Esophagus muscularis mucosa (tissue), 4 donors: ENCODE measurements at regions not wholly inside any gene's neighbourhood (a gene's known extent, or its start where the extent isn't known, plus 50 kb on each side); places are given as distances from the start of the nearest gene placed in this dataset.

Experiments
- DNase-seq: peaks from one replicate; pipeline ENCODE4 v3.0.0-alpha.2; 2017; ENCODE audit errors: extremely low spot score
- H3K27ac ChIP-seq, 4 donors: fragments of 200-600 bp; sonication (generic); replicated peaks in 1 of 4; 1 replicate in 3 of 4; 2 replicates in 1 of 4; pipeline ENCODE4 v1.5.1; 2016 to 2019; ENCODE audit warnings: mild to moderate bottlenecking in 1 of 4
- H3K27me3 ChIP-seq, 4 donors: fragments of 200-600 bp; sonication (generic); one replicate each; pipeline versions ENCODE4 v1.5.1 to v1.6.0; 2016 to 2019
- H3K36me3 ChIP-seq, 4 donors: fragments of 200-600 bp; sonication (generic); one replicate each; pipeline ENCODE4 v1.5.1; 2016 to 2019
- H3K4me1 ChIP-seq, 4 donors: fragments of 200-600 bp; sonication (generic); one replicate each; pipeline ENCODE4 v1.5.1; 2016 to 2019
- H3K4me3 ChIP-seq, 4 donors: fragments of 200-600 bp; sonication (generic); 1 replicate in 2 of 4; 2 replicates in 2 of 4; pipeline ENCODE4 v1.5.1; 2016 to 2019; ENCODE audit warnings: mild to moderate bottlenecking in 4 of 4, moderate library complexity in 1 of 4
- H3K9me3 ChIP-seq, 4 donors: fragments of 200-600 bp; sonication (generic); 1 replicate in 3 of 4; 2 replicates in 1 of 4; pipeline ENCODE4 v1.5.1; 2016 to 2019
- CTCF ChIP-seq, 3 experiments: fragments of 200-600 bp in 2 of 3; fragments of 450-650 bp in 1 of 3; sonication (generic) in 2 of 3; IDR thresholded peaks; one replicate each; pipeline ENCODE4 v1.5.1; 2017 to 2019; ENCODE audit warnings: antibody characterized with exemption in 3 of 3, mild to moderate bottlenecking in 2 of 3, moderate library complexity in 1 of 3
- EP300 ChIP-seq: sonication (generic); formaldehyde crosslinking; IDR thresholded peaks from one replicate; pipeline ENCODE4 v1.6.1; 2017; ENCODE audit warnings: antibody characterized with exemption
- POLR2A ChIP-seq: fragments of 450-650 bp; IDR thresholded peaks from one replicate; pipeline ENCODE4 v1.6.1; 2017; ENCODE audit warnings: antibody characterized with exemption, moderate library complexity, mild to moderate bottlenecking, low read depth
- POLR2AphosphoS5 ChIP-seq, 2 donors: sonication (generic); formaldehyde crosslinking; IDR thresholded peaks; one replicate each; pipeline ENCODE4 v1.6.1; 2017; ENCODE audit warnings: antibody characterized with exemption in 2 of 2
- WGBS: methylation state at CpG from one replicate; pipeline ENCODE4 v1.1.5; 2018; 5-methylcytosine and 5-hydroxymethylcytosine counted together
- intact Hi-C: fragments of 100-400 bp; cut with DNase I; formaldehyde crosslinking; loops from one replicate; pipeline ENCODE4 v1.15.1; 2023

- 81% methylated on average over 3 of the region's 3 CpGs for WGBS
- DNase-seq: no peak
- TF ChIP-seq EP300 (no peak), POLR2A (no peak), CTCF (IDR thresholded peaks at IDR 0.05) (no peak)
- no peaks in the 10 kb centered on the region for H3K36me3 ChIP-seq
- intact Hi-C loops: no loop called here
- no peak overlapping the region for H3K27ac ChIP-seq
- H3K4me1 ChIP-seq: no peaks in the 10 kb centered on the region
- H3K27me3 ChIP-seq: no peaks in the 10 kb centered on the region
- H3K9me3 ChIP-seq: no peaks in the 10 kb centered on the region
- H3K4me3 ChIP-seq: no peak overlapping the region
Measured at GRCh38 chr11:26859416-26859815, 134.5 kb upstream of the FIBIN start.

- Histone ChIP-seq H3K4me1 (no peaks in the 10 kb centered on the region), H3K36me3 (no peaks in the 10 kb centered on the region), H3K27me3 (no peaks in the 10 kb centered on the region), H3K9me3 (no peaks in the 10 kb centered on the region), H3K27ac (no peak overlapping the region), H3K4me3 (no peak overlapping the region)
- TF ChIP-seq POLR2AphosphoS5 (IDR thresholded peaks at IDR 0.05) (no peak), CTCF (IDR thresholded peaks at IDR 0.05) (no peak), POLR2A (no peak), EP300 (no peak)
- no peak for DNase-seq
- 82% methylated on average over 7 of the region's 7 CpGs for WGBS
- intact Hi-C loops: no loop called here
Measured at GRCh38 chr11:26860091-26860780, 133.7 kb upstream of the FIBIN start.

GRCh38 chr11:26860895-26861294 is 133.0 kb upstream of the FIBIN start:
- no peak for DNase-seq
- TF ChIP-seq CTCF (IDR thresholded peaks at IDR 0.05) (no peak), EP300 (no peak), POLR2A (no peak), POLR2AphosphoS5 (IDR thresholded peaks at IDR 0.05) (no peak)
- Histone ChIP-seq H3K36me3 (no peaks in the 10 kb centered on the region), H3K27ac (no peak overlapping the region), H3K27me3 (no peaks in the 10 kb centered on the region), H3K4me3 (no peak overlapping the region), H3K9me3 (no peaks in the 10 kb centered on the region), H3K4me1 (no peaks in the 10 kb centered on the region)
- intact Hi-C loops: no loop called here
- 54% methylated on average over 1 of the region's 1 CpG for WGBS

- H3K4me1 ChIP-seq: peaks cover 0 to 5% (median 0%) of the 10 kb centered on the region in 4 donors
- TF ChIP-seq CTCF (IDR thresholded peaks at IDR 0.05): no peak
- TF ChIP-seq POLR2AphosphoS5 (IDR thresholded peaks at IDR 0.05): peak in 1 of 2 donors; percentile 54
- no peak for TF ChIP-seq EP300
- intact Hi-C loops: no loop called here
- no peak for DNase-seq
- no peak overlapping the region for H3K27ac ChIP-seq
- H3K4me3 ChIP-seq: no peak overlapping the region
- no peaks in the 10 kb centered on the region for H3K9me3 ChIP-seq
- H3K36me3 ChIP-seq: no peaks in the 10 kb centered on the region
- no peaks in the 10 kb centered on the region for H3K27me3 ChIP-seq
Measured at GRCh38 chr11:26862801-26863200, 131.1 kb upstream of the FIBIN start.

- no peak for DNase-seq
- TF ChIP-seq POLR2AphosphoS5 (IDR thresholded peaks at IDR 0.05) (no peak), POLR2A (no peak), CTCF (IDR thresholded peaks at IDR 0.05) (no peak), EP300 (no peak)
Measured at GRCh38 chr11:26865703-26866102, 128.2 kb upstream of the FIBIN start.

More at GRCh38 chr11:26865703-26866102, 128.2 kb upstream of the FIBIN start:
- Histone ChIP-seq H3K4me1 (peaks cover 0 to 5% (median 0%) of the 10 kb centered on the region in 4 donors), H3K9me3 (no peaks in the 10 kb centered on the region), H3K27ac (peak overlapping the region in 2 of 4 donors; percentile 4 to 15), H3K27me3 (no peaks in the 10 kb centered on the region), H3K36me3 (no peaks in the 10 kb centered on the region), H3K4me3 (no peak overlapping the region)
- intact Hi-C loops: no loop called here
- 76% methylated on average over 2 of the region's 2 CpGs for WGBS
